ENCODE measurements at regions not wholly inside any gene's neighbourhood (a gene's known extent, or its start where the extent isn't known, plus 50 kb on each side); places are given as distances from the start of the nearest gene placed in this dataset.

DNA sequence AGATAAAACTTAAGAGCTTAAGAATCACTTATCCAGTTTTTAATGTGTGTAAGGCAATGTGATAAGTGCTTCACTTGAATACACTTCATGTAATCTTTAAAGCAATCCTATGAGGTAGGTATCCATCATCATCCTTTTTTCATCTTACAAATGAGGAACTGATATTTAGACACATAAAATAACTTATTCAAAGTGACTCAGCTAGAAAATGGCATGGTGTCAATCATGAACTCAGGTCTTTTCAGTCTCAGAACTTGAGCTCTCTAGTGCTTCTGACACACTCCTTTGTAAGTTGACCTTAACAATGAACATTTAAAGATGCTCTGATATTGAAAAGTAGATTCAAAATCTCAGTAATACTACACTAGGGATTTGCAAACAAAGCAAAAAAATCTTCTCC, 224.8 kb upstream of the TEX13C start (continued):
- TF ChIP-seq, protein P1, sequence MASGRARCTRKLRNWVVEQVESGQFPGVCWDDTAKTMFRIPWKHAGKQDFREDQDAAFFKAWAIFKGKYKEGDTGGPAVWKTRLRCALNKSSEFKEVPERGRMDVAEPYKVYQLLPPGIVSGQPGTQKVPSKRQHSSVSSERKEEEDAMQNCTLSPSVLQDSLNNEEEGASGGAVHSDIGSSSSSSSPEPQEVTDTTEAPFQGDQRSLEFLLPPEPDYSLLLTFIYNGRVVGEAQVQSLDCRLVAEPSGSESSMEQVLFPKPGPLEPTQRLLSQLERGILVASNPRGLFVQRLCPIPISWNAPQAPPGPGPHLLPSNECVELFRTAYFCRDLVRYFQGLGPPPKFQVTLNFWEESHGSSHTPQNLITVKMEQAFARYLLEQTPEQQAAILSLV (CRISPR knock-in tag; IDR thresholded peaks at IDR 0.05; ENCODE audit: borderline replicate concordance): no peak
- TF ChIP-seq, protein P2, sequence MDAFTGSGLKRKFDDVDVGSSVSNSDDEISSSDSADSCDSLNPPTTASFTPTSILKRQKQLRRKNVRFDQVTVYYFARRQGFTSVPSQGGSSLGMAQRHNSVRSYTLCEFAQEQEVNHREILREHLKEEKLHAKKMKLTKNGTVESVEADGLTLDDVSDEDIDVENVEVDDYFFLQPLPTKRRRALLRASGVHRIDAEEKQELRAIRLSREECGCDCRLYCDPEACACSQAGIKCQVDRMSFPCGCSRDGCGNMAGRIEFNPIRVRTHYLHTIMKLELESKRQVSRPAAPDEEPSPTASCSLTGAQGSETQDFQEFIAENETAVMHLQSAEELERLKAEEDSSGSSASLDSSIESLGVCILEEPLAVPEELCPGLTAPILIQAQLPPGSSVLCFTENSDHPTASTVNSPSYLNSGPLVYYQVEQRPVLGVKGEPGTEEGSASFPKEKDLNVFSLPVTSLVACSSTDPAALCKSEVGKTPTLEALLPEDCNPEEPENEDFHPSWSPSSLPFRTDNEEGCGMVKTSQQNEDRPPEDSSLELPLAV (CRISPR knock-in tag; conservative IDR thresholded peaks at IDR 0.05; ENCODE audit: low read depth): no peak
- no peak for TF ChIP-seq SCMH1 (CRISPR knock-in tag; IDR thresholded peaks at IDR 0.05; ENCODE audit: borderline replicate concordance)
- TF ChIP-seq FOXO1 (CRISPR knock-in tag; IDR thresholded peaks at IDR 0.05): no peak
- TF ChIP-seq, protein P3, sequence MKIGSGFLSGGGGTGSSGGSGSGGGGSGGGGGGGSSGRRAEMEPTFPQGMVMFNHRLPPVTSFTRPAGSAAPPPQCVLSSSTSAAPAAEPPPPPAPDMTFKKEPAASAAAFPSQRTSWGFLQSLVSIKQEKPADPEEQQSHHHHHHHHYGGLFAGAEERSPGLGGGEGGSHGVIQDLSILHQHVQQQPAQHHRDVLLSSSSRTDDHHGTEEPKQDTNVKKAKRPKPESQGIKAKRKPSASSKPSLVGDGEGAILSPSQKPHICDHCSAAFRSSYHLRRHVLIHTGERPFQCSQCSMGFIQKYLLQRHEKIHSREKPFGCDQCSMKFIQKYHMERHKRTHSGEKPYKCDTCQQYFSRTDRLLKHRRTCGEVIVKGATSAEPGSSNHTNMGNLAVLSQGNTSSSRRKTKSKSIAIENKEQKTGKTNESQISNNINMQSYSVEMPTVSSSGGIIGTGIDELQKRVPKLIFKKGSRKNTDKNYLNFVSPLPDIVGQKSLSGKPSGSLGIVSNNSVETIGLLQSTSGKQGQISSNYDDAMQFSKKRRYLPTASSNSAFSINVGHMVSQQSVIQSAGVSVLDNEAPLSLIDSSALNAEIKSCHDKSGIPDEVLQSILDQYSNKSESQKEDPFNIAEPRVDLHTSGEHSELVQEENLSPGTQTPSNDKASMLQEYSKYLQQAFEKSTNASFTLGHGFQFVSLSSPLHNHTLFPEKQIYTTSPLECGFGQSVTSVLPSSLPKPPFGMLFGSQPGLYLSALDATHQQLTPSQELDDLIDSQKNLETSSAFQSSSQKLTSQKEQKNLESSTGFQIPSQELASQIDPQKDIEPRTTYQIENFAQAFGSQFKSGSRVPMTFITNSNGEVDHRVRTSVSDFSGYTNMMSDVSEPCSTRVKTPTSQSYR (CRISPR knock-in tag; IDR thresholded peaks at IDR 0.05; ENCODE audit: borderline replicate concordance): no peak
- no peak for TF ChIP-seq ZMYM3 (CRISPR knock-in tag; IDR thresholded peaks at IDR 0.05)
- TF ChIP-seq GATAD1 (CRISPR knock-in tag; IDR thresholded peaks at IDR 0.05): no peak
- no peak for TF ChIP-seq SMAD1 (CRISPR knock-in tag; IDR thresholded peaks at IDR 0.05; ENCODE audit: borderline replicate concordance, low read depth)

DNA sequence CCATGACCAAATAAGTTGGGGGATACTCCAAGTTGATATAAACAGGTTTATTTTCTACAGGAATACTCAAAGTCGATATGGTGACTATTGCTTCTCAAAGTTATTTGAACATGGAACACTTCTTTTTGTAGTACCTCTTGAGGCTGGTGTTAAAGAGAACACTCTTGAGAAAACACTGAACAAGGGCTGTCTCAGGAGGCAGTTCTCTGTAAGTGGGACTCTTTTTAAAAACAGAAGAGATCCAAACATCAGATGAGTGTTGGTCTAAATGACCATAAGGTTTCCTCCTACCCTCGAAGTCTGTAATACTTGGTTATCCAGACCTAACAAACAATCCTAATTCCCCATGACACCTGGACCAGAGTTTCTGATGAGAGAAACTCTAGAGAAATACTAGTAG, 223.2 kb upstream of the TEX13C start:
- Histone ChIP-seq H3K27ac (ENCODE audit: extremely low read length, insufficient read depth, low read length) (no peak overlapping the region), H3K36me3 (replicated peaks in 1 of 2; ENCODE audit: control insufficient read depth in 1 of 2, insufficient read depth in 2 of 2, low read length in 2 of 2) (no peaks in the 10 kb centered on the region), H3K4me3 (replicated peaks in 1 of 3; ENCODE audit: insufficient read depth in 1 of 3, low read depth in 2 of 3, low read length in 3 of 3) (no peak overlapping the region), H3K4me1 (ENCODE audit: insufficient read depth, low read length) (no peaks in the 10 kb centered on the region), H3K9me3 (ENCODE audit: low read length) (no peaks in the 10 kb centered on the region), H3K79me2 (ENCODE audit: insufficient read depth, low read length) (no peaks in the 10 kb centered on the region), H3K4me2 (ENCODE audit: low read depth, low read length) (no peak overlapping the region), H4K20me1 (ENCODE audit: insufficient read depth, low read length) (no peaks in the 10 kb centered on the region), H2AFZ (ENCODE audit: low read length) (no peak overlapping the region), H3K27me3 (ENCODE audit: control insufficient read depth in 1 of 2, insufficient read depth in 2 of 2, low read length in 2 of 2) (no peaks in the 10 kb centered on the region), H3K9ac (ENCODE audit: insufficient read depth, low read depth, low read length) (no peak overlapping the region)
- intact Hi-C loops (cut with micrococcal nuclease; ENCODE audit: unreplicated experiment): no loop called here
- ChIA-PET POLR2A (no interaction called here), CTCF (ENCODE audit: low intra/inter-chr PET ratio, low total read pairs) (no interaction called here)
- ATAC-seq (no peak), FAIRE-seq (no peak), DNase-seq (ENCODE audit: low spot score) (no peak)
- no TSS peak for BruUV-seq (replicated peaks)
- 0% methylated on average over 2 of the region's 2 CpGs for WGBS (ENCODE audit: low lambda C conversion rate)
- in situ Hi-C loops (cut with HindIII; ENCODE audit: extremely low pct_ligation_motif_present, low pct_unique_long_range_greater_than_20kb): no loop called here
- TF ChIP-seq ZNF768 (CRISPR knock-in tag; IDR thresholded peaks at IDR 0.05) (no peak), ZNF12 (CRISPR knock-in tag; IDR thresholded peaks at IDR 0.05) (no peak), ARNTL (CRISPR knock-in tag; IDR thresholded peaks at IDR 0.05) (no peak), TOE1 (CRISPR knock-in tag; IDR thresholded peaks at IDR 0.05) (no peak), ZNF776 (CRISPR knock-in tag; IDR thresholded peaks at IDR 0.05) (no peak), AKAP8 (CRISPR knock-in tag; IDR thresholded peaks at IDR 0.05) (no peak), FOXP1 (IDR thresholded peaks at IDR 0.05) (no peak), FOXP1 (CRISPR knock-in tag; IDR thresholded peaks at IDR 0.05) (no peak)
- TF ChIP-seq, protein P4, sequence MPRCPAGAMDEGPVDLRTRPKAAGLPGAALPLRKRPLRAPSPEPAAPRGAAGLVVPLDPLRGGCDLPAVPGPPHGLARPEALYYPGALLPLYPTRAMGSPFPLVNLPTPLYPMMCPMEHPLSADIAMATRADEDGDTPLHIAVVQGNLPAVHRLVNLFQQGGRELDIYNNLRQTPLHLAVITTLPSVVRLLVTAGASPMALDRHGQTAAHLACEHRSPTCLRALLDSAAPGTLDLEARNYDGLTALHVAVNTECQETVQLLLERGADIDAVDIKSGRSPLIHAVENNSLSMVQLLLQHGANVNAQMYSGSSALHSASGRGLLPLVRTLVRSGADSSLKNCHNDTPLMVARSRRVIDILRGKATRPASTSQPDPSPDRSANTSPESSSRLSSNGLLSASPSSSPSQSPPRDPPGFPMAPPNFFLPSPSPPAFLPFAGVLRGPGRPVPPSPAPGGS (CRISPR knock-in tag; IDR thresholded peaks at IDR 0.05): no peak
- TF ChIP-seq, protein P5, sequence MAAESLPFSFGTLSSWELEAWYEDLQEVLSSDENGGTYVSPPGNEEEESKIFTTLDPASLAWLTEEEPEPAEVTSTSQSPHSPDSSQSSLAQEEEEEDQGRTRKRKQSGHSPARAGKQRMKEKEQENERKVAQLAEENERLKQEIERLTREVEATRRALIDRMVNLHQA (CRISPR knock-in tag; IDR thresholded peaks at IDR 0.05): no peak
